Stimulated activated CD4-positive, alpha-beta T cell treated with anti-CD3 and anti-CD28 coated beads, Interleukin-1b, Interleukin-23, amount 100 ng/mL, for 4 hours (primary cell): ENCODE measurements at regions not wholly inside any gene's neighbourhood (a gene's known extent, or its start where the extent isn't known, plus 50 kb on each side); places are given as distances from the start of the nearest gene placed in this dataset.

Source experiments
- DNase-seq, 2 donors: peaks; one replicate each; pipeline ENCODE4 v3.0.0-alpha.2; 2020; ENCODE audit warnings: low read depth in 2 of 2

GRCh38 chr1:101152633-101153032 is 84.2 kb upstream of the S1PR1 start:
- no peak for DNase-seq

- no peak for DNase-seq
These were observed 85.5 kb upstream of the S1PR1 start for GRCh38 chr1:101151286-101151685.

- DNase-seq, result no peak
These were observed 86.1 kb upstream of the S1PR1 start for GRCh38 chr1:101150670-101151069.

GRCh38 chr1:101150266-101150665 is 86.6 kb upstream of the S1PR1 start:
- DNase-seq, result no peak

GRCh38 chr1:101148980-101149379 is 87.8 kb upstream of the S1PR1 start:
- no peak for DNase-seq

DNA sequence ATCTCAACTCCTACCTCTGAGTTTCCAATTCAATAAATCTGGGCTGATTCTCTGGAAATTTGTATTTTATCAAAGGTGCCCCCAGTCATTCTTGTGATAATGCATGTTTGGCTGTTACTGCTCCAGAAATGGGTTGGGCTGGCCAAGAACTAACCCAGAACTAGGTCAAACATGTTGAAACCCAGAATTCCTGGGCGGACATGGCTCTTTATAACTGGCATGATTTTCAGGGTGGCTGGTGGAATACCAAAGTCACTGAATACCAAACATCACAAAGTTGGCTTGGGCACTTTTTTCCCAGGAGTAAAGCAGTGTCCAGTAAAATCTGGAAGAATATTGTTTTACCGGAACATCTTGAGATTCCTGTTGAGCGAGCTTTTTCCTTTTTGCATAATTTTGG is 89.4 kb upstream of the S1PR1 start:
- DNase-seq, result no peak

DNA sequence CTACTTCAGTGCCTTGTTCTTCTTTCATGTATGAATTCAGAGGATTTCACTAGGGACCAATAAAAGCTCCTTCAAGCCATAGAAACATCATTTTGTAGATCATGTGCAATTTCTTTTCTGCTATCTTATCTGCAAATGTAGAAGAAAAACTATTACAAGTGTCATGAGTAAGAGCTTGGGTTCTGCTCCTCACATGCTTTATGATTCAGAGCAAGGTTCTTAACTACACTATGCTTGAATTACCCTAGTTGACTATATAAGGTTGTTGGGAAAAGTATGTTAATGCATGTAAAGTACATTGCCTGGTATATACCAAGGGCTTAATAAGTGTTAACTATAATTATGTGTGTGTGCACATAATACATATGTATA is 91.4 kb upstream of the S1PR1 start:
- no peak for DNase-seq

GRCh38 chr1:101144671-101145448 is 92.0 kb upstream of the S1PR1 start:
- DNase-seq, result no peak

DNA sequence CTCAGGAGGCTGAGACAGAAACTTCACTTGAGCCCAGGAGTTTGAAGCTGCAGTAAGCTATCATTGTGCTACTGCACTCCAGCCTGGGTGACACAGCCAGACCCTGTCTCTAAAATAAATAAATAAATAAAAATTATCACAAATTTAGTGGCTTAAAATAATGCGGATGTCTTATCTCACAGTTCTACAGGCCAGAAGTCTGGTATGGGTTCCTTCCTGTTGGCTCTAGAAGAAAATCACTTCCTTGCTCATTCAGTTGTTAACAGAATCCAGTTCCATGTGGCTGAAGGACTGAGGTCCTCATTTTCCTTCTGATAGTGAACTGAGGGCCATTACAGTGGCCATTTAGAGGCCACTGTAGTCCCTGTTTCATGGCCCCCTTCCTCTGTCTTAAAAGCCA is 94.6 kb upstream of the S1PR1 start:
- DNase-seq, result no peak

GRCh38 chr1:101141376-101141775 is 95.4 kb upstream of the S1PR1 start:
- no peak for DNase-seq

GRCh38 chr1:101139821-101140718 is 96.7 kb upstream of the S1PR1 start:
- no peak for DNase-seq

GRCh38 chr1:101139130-101139529 is 97.7 kb upstream of the S1PR1 start:
- DNase-seq, result no peak

DNA sequence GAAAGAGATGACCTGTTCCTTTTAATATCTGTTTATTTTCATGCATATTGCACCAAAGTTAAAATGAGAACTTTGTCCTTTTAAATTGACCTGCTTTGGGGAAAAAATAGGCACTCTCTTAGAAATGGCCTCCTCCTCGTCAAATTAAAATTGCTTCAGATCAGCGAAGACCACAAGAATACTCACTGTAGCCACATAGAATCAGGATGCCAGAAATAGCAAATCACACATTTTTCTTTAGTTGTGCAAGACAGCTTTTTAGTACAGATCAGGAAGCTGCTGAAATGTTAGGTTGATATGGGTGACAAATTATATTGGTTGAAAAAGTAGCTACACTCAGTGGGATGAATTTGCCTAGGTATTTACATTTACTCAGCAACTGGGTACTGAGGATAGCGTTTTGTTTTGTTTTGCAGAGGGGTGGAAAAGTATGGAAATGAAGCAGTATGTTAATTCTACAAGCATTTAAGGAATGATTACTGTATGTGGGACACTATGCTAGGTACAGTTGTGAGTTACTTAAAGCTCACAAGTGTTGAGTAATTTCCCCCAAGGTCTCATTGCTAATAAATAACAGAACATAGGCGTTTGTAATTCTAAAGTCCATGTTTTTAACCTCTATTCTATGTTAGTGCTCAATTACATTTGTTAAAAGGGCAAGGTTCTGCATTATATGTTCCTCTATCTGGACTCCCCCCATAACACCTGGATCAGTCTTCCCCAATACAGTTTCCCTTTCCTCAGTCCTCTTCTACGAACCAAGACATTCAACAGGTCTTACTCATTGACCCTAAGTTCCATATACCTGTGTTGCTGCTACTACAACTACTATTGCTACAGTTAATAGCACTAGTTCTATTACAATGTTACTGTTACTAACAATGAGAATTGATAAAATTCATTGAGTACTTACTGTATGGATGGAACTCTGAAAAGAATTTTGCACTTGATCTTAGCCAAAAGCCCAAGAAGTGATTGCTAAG is 99.4 kb upstream of the S1PR1 start:
- DNase-seq, result no peak

- peak in 1 of 2 donors; percentile 32 for DNase-seq
These were observed 100.1 kb upstream of the S1PR1 start for GRCh38 chr1:101136739-101137138.

DNA sequence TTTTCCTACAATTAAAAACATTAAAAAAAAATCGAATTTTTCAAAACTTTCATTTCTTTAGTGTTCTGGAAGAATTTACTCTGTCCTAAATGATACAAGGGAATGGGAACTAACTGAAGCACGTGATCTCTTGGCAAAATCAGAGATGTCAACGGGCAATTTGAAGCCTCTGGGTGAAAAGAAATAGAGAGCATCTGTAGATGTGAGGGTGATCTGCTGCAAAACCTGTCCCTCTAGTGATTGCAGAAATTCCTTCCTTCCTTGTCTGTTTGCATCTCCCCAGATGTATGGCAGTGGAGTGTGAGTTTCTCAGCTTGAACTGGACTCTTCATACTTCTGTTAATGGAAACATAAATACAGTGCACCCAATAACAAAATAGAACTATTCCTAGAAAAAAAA is 100.5 kb upstream of the S1PR1 start:
- no peak for DNase-seq

- DNase-seq, result no peak
These were observed 101.3 kb upstream of the S1PR1 start for GRCh38 chr1:101135526-101135925.

GRCh38 chr1:101131239-101131843 is 105.5 kb upstream of the S1PR1 start:
- DNase-seq, result no peak

GRCh38 chr1:101130673-101131072 is 105.1 kb upstream of the DPH5 start:
- no peak for DNase-seq

- no peak for DNase-seq
These were observed 103.3 kb upstream of the DPH5 start for GRCh38 chr1:101128846-101129245.

DNA sequence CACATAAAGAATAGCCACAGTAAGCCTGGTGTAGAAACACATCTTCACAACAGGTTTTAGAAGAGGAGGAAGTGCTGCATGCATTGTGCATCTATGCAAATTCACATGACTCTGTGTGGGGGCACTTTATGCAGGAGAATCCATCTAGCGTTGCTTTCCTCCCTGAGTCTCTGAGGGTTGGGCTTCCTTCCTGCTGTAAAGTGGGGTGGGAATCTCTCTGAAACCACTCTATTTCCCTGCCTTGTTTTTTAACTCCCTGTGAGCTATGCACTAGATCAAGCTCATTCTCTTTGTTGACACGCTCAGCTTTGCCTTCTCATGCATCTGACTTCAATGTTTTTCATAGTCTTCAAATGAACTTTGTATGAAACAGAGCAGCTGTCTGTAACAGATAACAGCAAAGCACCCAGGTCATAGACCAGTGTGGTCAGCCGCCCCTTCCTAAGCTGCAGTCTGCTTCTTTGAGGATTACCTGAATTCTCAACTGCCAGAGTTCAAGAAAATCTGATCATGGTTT is 102.7 kb upstream of the DPH5 start:
- DNase-seq, result no peak

- DNase-seq, result no peak
These were observed 98.8 kb upstream of the DPH5 start for GRCh38 chr1:101124405-101124804.
